Adrenal gland (tissue), 9 donors: ENCODE measurements at regions not wholly inside any gene's neighbourhood (a gene's known extent, or its start where the extent isn't known, plus 50 kb on each side); places are given as distances from the start of the nearest gene placed in this dataset.

ENCODE experiments used
- DNase-seq, 7 donors: peaks; one replicate each; pipeline ENCODE4 v3.0.0-alpha.2; 2019 to 2020
- H3K27ac ChIP-seq, 5 donors: fragments of 200-600 bp; sonication (generic) in 4 of 5; 1 replicate in 3 of 5; 2 replicates in 2 of 5; pipeline versions ENCODE4 v1.5.1 to v1.8.0; 2016 to 2020; ENCODE audit warnings: mild to moderate bottlenecking in 1 of 5
- H3K27me3 ChIP-seq: fragments of 200-600 bp; 2 replicates; pipeline ENCODE4 v1.8.0; 2021
- H3K36me3 ChIP-seq, 2 donors: fragments of 200-600 bp; replicated peaks in 1 of 2; 1 replicate in 1 of 2; 2 replicates in 1 of 2; pipeline versions ENCODE4 v1.5.1 to v1.8.0; 2018 to 2022
- H3K4me1 ChIP-seq, 2 donors: fragments of 200-600 bp; replicated peaks in 1 of 2; 1 replicate in 1 of 2; 2 replicates in 1 of 2; pipeline versions ENCODE4 v1.5.1 to v1.8.0; 2018 to 2021
- H3K4me3 ChIP-seq, 4 donors: fragments of 200-600 bp; sonication (generic) in 3 of 4; one replicate each; pipeline ENCODE4 v1.5.1; 2016 to 2018
- H3K9me3 ChIP-seq, 3 donors: fragments of 200-600 bp; sonication (generic) in 1 of 3; replicated peaks in 1 of 3; 1 replicate in 2 of 3; 2 replicates in 1 of 3; pipeline versions ENCODE4 v1.5.1 to v1.8.0; 2016 to 2021
- CTCF ChIP-seq, 6 experiments: fragments of 450-650 bp in 4 of 6; fragments of 200-600 bp in 2 of 6; sonication (generic) in 1 of 6; IDR thresholded peaks; 1 replicate in 5 of 6; 2 replicates in 1 of 6; pipeline versions ENCODE4 v1.5.1 to v1.8.0; 2016 to 2021; ENCODE audit warnings: antibody characterized with exemption in 6 of 6, mild to moderate bottlenecking in 2 of 6, moderate library complexity in 1 of 6
- POLR2A ChIP-seq, 2 donors: fragments of 450-650 bp; IDR thresholded peaks; one replicate each; pipeline ENCODE4 v1.6.1; 2017; ENCODE audit warnings: antibody characterized with exemption in 2 of 2, mild to moderate bottlenecking in 2 of 2, moderate library complexity in 1 of 2
- WGBS, 4 donors: extraction: QIAGEN DNeasy Blood & Tissue Kit in 2 of 4; methylation state at CpG; one replicate each; pipeline versions ENCODE4 v1.1.5 to v1.1.7; 2013 to 2017; 5-methylcytosine and 5-hydroxymethylcytosine counted together
- intact Hi-C, 2 donors: fragments of 100-400 bp; cut with DNase I; formaldehyde crosslinking; loops; one replicate each; pipeline versions ENCODE4 v1.14.1 to v1.15.0; 2022 to 2023
- donor health status: healthy with polysubstance abuse.
- donor health status: Bipolar disorder and iron deficiency.
- donor health status: DM: yes; HTN: yes; CAD: no.
- donor health status: DM: no; HTN: no; CAD: no.
- donor health status: DM: no; HTN: no; CAD: no.

GRCh38 chr2:15752552-15753232 lies 161.0 kb downstream of the DDX1 start:
- intact Hi-C loops: no loop called here
- TF ChIP-seq POLR2A (IDR thresholded peaks at IDR 0.05): no peak
- TF ChIP-seq CTCF (IDR thresholded peaks at IDR 0.05): no peak
- Histone ChIP-seq H3K27ac (no peak overlapping the region), H3K4me1 (peaks cover 0 to 10% of the 10 kb centered on the region in 2 donors), H3K9me3 (no peaks in the 10 kb centered on the region), H3K36me3 (no peaks in the 10 kb centered on the region), H3K27me3 (no peaks in the 10 kb centered on the region), H3K4me3 (no peak overlapping the region)
- 80 to 94% (median 91%) methylated on average over 2 of the region's 2 CpGs for WGBS, 4 donors
- DNase-seq: peak in 1 of 7 donors; percentile 4

DNA sequence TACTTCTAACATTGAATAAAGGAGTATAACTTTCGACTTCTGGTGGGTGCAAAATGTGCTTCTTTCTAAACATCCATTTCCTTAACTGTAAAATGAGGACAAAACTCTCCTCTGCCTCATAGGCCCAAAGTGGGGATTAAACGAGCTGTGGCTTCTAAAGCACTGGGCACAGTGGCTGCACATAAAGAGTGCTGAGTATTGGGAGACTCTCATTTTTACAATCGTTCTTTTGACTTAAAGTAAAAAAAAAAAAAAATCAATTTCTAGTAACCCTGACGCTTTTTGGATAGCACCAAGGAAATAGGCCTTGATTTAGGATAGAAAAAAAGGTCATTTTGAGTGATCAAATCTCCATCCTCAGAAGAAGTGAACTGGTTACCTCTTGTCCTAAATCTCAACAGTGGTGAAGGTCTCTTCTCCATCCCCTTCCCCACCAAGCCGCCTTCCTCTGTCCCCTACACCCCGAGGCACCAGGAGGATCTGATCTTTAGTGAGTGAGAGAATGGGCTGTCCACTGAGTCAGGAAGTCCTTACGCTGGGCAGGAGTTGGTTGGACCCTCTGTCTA lies 161.6 kb downstream of the DDX1 start:
- intact Hi-C loops: no loop called here
- 75 to 82% (median 79%) methylated on average over 7 of the region's 7 CpGs for WGBS, 4 donors

DNA sequence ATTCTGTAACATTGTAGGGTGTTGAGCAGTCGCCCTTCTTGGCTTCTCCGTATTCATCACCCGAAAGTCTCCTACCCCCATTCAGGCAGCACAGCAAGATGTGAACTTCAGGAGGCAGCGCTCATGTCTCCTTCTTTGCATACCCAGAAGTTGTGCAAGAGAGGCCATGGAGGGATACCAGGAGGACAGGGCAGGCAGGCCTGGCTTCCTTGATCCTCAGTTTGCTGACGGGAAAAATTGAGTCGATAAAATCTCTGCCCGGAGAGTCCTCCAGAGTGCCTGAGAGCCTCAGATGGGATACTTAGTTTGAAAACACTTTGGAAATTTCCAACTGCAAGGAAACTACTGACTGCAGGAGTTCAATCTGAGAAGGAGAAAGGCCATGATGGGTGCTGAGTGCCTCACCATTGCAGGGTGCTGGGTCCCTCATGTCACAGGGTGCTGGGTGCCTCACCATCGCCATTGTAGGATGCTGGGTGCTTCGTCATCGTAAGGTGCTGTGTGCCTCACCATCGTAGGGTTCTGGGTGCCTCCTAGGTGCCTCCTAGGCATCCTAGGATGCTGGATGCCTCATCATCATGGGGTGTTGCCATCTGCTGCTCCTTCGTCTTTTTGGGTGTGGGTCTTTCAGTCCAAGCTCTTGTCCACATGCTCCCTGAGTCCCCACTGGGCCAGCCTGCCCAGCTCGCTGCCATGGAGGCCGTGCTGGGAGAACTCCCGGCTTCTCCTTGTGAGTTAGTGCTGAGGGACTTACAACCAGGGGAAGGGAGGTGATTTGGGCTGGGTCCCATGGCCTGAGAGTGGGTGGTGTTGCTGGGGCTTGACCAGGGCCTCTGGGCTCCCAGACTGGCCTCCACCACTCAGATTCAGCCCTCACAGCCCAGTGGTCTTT lies 162.4 kb downstream of the DDX1 start:
- Histone ChIP-seq H3K27ac (no peak overlapping the region), H3K4me1 (peaks cover 0 to 10% of the 10 kb centered on the region in 2 donors), H3K27me3 (no peaks in the 10 kb centered on the region), H3K4me3 (no peak overlapping the region), H3K9me3 (no peaks in the 10 kb centered on the region), H3K36me3 (no peaks in the 10 kb centered on the region)
- TF ChIP-seq POLR2A (IDR thresholded peaks at IDR 0.05) (no peak), CTCF (IDR thresholded peaks at IDR 0.05) (no peak)
- 85 to 93% (median 91%) methylated on average over 12 to 15 of the region's 15 CpGs for WGBS, 4 donors
- intact Hi-C loops: no loop called here
- peak in 1 of 7 donors; percentile 43 for DNase-seq

More for the DNA sequence above, 161.6 kb downstream of the DDX1 start:
- Histone ChIP-seq H3K4me3 (no peak overlapping the region), H3K27me3 (no peaks in the 10 kb centered on the region), H3K36me3 (no peaks in the 10 kb centered on the region), H3K27ac (no peak overlapping the region), H3K4me1 (peaks cover 0 to 10% of the 10 kb centered on the region in 2 donors), H3K9me3 (no peaks in the 10 kb centered on the region)
- TF ChIP-seq CTCF (IDR thresholded peaks at IDR 0.05) (no peak), POLR2A (IDR thresholded peaks at IDR 0.05) (no peak)
- no peak for DNase-seq

- TF ChIP-seq POLR2A (IDR thresholded peaks at IDR 0.05): no peak
- no peak for TF ChIP-seq CTCF (IDR thresholded peaks at IDR 0.05)
- no peaks in the 10 kb centered on the region for H3K27me3 ChIP-seq
- DNase-seq: peak in 1 of 7 donors; percentile 39
- no peak overlapping the region for H3K27ac ChIP-seq
- H3K9me3 ChIP-seq: no peaks in the 10 kb centered on the region
- intact Hi-C loops: no loop called here
- peaks cover 0 to 7% of the 10 kb centered on the region in 2 donors for H3K4me1 ChIP-seq
- 73 to 81% (median 80%) methylated on average over 5 of the region's 5 CpGs for WGBS, 4 donors
- no peak overlapping the region for H3K4me3 ChIP-seq
- H3K36me3 ChIP-seq: no peaks in the 10 kb centered on the region
These were observed 163.0 kb downstream of the DDX1 start for GRCh38 chr2:15754703-15755099.
